Psoas muscle (tissue), 7 donors: ENCODE measurements at regions not wholly inside any gene's neighbourhood (a gene's known extent, or its start where the extent isn't known, plus 50 kb on each side); places are given as distances from the start of the nearest gene placed in this dataset.

Source experiments
- ATAC-seq, 4 donors: fragments of 200-7000 bp; cut with Tn5 transposase; one replicate each; pipeline ENCODE4 v1.9.1; 2020; ENCODE audit warnings: moderate library complexity in 3 of 4, mild to moderate bottlenecking in 2 of 4
- DNase-seq, 2 donors: peaks; one replicate each; pipeline ENCODE4 v3.0.0-alpha.2; 2020
- H3K27ac ChIP-seq: fragments of 200-600 bp; one replicate; pipeline ENCODE4 v1.8.0; 2022
- H3K27me3 ChIP-seq, 3 donors: fragments of 200-600 bp in 1 of 3; one replicate each; pipeline versions ENCODE4 v1.6.1 to v1.8.0; 2013 to 2022; ENCODE audit warnings: low read length in 2 of 3, mild to moderate bottlenecking in 2 of 3, moderate library complexity in 1 of 3; ENCODE audit not compliant: insufficient read depth in 3 of 3
- H3K36me3 ChIP-seq, 2 donors: fragments of 200-600 bp in 1 of 2; one replicate each; pipeline versions ENCODE4 v1.6.1 to v1.8.0; 2013 to 2022; ENCODE audit warnings: low read depth in 1 of 2, mild to moderate bottlenecking in 1 of 2, moderate library complexity in 1 of 2; ENCODE audit not compliant: insufficient read depth in 1 of 2
- H3K4me1 ChIP-seq: fragments of 200-600 bp; one replicate; pipeline ENCODE4 v1.8.0; 2022
- H3K4me3 ChIP-seq: fragments of 200-600 bp; one replicate; pipeline ENCODE4 v1.8.0; 2022; ENCODE audit warnings: mild to moderate bottlenecking
- H3K9me3 ChIP-seq: fragments of 200-600 bp; one replicate; pipeline ENCODE4 v1.8.0; 2022
- WGBS, 3 donors: extraction: QIAGEN DNeasy Blood & Tissue Kit; methylation state at CpG; one replicate each; pipeline versions ENCODE4 v1.1.6 to v1.1.7; 2013; 5-methylcytosine and 5-hydroxymethylcytosine counted together
- intact Hi-C, 2 donors: fragments of 100-400 bp; cut with DNase I; formaldehyde crosslinking; loops; one replicate each; pipeline versions ENCODE4 v1.11.0 to v1.14.2; 2022
- TF ChIP-seq, protein P1 (sequence below): fragments of 200-600 bp; IDR thresholded peaks from one replicate; pipeline ENCODE4 v1.8.0; 2022; ENCODE audit warnings: antibody characterized with exemption
- donor health status: healthy with polysubstance abuse.
- donor health status: DM: no; HTN: no; CAD: no; lungs with moderate emphysema.
- donor health status: Bipolar disorder and iron deficiency.
- donor health status: healthy.
- donor health status: DM: yes; HTN: yes; CAD: no.
- donor health status: DM: no; HTN: no; CAD: no.
- donor health status: DM: yes; HTN: yes; CAD: no.

DNA sequence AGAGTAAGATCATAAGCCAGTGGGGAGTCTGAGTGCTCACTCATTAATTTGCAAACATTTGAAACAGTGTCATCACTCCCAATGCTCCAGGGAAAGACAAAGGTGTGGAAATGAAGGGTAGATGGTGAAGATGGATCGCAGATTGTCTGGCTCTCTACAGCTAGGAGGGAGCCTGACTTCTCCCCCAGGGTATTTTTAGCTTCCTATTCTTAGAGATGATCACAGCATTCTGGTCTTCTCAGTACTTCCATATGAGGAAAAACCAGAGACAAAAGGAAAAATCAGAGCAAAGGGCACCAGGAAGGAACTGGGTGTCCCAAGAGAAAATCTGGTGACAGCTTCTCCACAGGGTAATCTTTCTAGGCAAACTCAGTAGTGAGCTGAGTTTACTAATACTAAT is 401.9 kb upstream of the GRIA1 start:
- Histone ChIP-seq H3K4me1 (no peaks in the 10 kb centered on the region), H3K27ac (no peak overlapping the region), H3K36me3 (no peaks in the 10 kb centered on the region), H3K4me3 (no peak overlapping the region), H3K9me3 (no peaks in the 10 kb centered on the region), H3K27me3 (no peaks in the 10 kb centered on the region)
- WGBS, 3 donors = 60 to 66% (median 63%) methylated on average over 1 of the region's 1 CpG
- intact Hi-C loops = no loop called here
- no peak for ATAC-seq
- no peak for DNase-seq
- TF ChIP-seq, protein P1, sequence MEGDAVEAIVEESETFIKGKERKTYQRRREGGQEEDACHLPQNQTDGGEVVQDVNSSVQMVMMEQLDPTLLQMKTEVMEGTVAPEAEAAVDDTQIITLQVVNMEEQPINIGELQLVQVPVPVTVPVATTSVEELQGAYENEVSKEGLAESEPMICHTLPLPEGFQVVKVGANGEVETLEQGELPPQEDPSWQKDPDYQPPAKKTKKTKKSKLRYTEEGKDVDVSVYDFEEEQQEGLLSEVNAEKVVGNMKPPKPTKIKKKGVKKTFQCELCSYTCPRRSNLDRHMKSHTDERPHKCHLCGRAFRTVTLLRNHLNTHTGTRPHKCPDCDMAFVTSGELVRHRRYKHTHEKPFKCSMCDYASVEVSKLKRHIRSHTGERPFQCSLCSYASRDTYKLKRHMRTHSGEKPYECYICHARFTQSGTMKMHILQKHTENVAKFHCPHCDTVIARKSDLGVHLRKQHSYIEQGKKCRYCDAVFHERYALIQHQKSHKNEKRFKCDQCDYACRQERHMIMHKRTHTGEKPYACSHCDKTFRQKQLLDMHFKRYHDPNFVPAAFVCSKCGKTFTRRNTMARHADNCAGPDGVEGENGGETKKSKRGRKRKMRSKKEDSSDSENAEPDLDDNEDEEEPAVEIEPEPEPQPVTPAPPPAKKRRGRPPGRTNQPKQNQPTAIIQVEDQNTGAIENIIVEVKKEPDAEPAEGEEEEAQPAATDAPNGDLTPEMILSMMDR = no peak

DNA sequence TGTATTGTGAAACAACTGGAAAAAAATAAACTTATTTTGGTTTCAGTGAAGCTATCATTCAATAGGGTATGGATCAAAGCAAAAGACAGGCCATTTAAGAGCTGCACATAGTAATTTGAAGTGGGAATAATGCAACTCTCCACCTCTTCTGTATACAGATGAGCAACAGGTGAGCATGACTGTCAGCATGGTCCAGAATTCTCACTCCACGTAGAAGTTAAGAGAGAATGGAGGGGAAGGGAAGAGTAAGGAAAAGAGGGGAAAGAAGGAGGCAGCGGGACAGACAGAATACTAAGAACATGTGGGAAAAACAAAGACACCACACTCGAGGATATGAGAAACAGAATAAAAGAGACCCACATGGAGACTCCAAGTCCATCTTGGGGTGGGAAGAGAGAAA is 396.1 kb upstream of the GRIA1 start:
- ATAC-seq (no peak), DNase-seq (no peak)
- no peaks in the 10 kb centered on the region for H3K36me3 ChIP-seq
- H3K9me3 ChIP-seq = no peaks in the 10 kb centered on the region
- TF ChIP-seq, protein P1 = no peak
- WGBS, 3 donors = 72 to 76% (median 73%) methylated on average over 3 of the region's 3 CpGs
- H3K27me3 ChIP-seq = no peaks in the 10 kb centered on the region
- no peak overlapping the region for H3K27ac ChIP-seq
- H3K4me1 ChIP-seq = no peaks in the 10 kb centered on the region
- intact Hi-C loops = no loop called here
- H3K4me3 ChIP-seq = no peak overlapping the region

DNA sequence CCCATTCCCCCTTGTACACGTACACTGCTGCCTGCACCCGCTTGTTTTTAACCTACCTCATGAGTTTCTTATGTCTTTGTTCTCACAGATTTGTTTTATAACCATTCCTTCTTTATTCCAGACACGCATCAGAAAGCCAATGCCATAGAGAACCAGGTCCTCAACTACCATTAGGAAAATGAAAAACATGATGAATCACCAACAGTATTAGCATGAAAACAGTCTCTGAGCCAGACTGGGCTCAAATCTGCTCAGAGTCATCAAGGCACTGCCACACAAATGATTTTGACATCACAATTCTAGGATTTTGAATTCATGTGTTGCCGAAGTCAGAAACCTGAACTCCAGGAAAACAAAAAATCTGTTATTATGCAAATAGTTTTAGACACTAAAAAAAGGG is 394.1 kb upstream of the GRIA1 start:
- Histone ChIP-seq H3K4me1 (no peaks in the 10 kb centered on the region), H3K4me3 (no peak overlapping the region), H3K36me3 (no peaks in the 10 kb centered on the region), H3K27me3 (no peaks in the 10 kb centered on the region), H3K9me3 (no peaks in the 10 kb centered on the region), H3K27ac (no peak overlapping the region)
- TF ChIP-seq, protein P1 = no peak
- intact Hi-C loops = no loop called here
- 81 to 89% (median 84%) methylated on average over 4 of the region's 4 CpGs for WGBS, 3 donors
- ATAC-seq = no peak
- no peak for DNase-seq

DNA sequence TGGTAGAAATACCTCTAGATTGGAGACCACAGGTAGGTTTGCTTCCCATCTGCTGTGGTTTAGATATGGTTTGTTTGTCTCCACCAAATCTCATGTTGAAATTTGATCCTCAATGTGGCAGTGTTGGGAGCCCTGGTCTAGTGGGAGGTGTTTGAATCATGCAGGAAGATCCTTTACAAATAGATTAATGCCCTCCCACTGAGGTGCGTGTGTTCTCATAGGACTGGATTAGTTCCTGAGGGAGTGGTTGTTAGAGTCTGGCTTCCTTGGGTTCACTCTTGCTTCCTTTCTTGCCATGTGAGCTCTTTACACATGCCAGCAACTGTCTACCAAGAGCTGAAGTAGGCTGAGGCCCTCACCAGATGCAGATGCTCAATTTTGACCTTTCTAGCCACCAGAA is 391.1 kb upstream of the GRIA1 start:
- Histone ChIP-seq H3K36me3 (no peaks in the 10 kb centered on the region), H3K4me3 (no peak overlapping the region), H3K9me3 (no peaks in the 10 kb centered on the region), H3K27me3 (no peaks in the 10 kb centered on the region), H3K4me1 (no peaks in the 10 kb centered on the region), H3K27ac (no peak overlapping the region)
- ATAC-seq = no peak
- intact Hi-C loops = no loop called here
- 36 to 50% (median 43%) methylated on average over 1 of the region's 1 CpG for WGBS, 3 donors
- TF ChIP-seq, protein P1 = no peak
- no peak for DNase-seq
